ENCODE measurements at regions not wholly inside any gene's neighbourhood (a gene's known extent, or its start where the extent isn't known, plus 50 kb on each side); places are given as distances from the start of the nearest gene placed in this dataset.

- intact Hi-C loops (cut with DNase I) = no loop called here
- ATAC-seq (no peak), DNase-seq (ENCODE audit: low spot score) (no peak)
These were observed 1127.9 kb downstream of the VRK1 start for GRCh38 chr14:97924922-97925613.

- intact Hi-C loops (cut with DNase I) = no loop called here
- DNase-seq (ENCODE audit: low spot score) (no peak), ATAC-seq (no peak)
These were observed 1133.0 kb downstream of the VRK1 start for GRCh38 chr14:97930166-97930565.

GRCh38 chr14:97931273-97931672 lies 1134.1 kb downstream of the VRK1 start:
- intact Hi-C loops (cut with DNase I) = no loop called here
- no peak for DNase-seq (ENCODE audit: low spot score)

GRCh38 chr14:97942921-97943320 lies 1145.7 kb downstream of the VRK1 start:
- ATAC-seq (no peak), DNase-seq (ENCODE audit: low spot score) (no peak)
- intact Hi-C loops (cut with DNase I) = no loop called here

More at GRCh38 chr14:97931273-97931672, 1134.1 kb downstream of the VRK1 start:
- ATAC-seq = no peak

GRCh38 chr14:97943619-97944018 lies 1146.4 kb downstream of the VRK1 start:
- DNase-seq (ENCODE audit: low spot score) = no peak
- intact Hi-C loops (cut with DNase I) = no loop called here

GRCh38 chr14:97944380-97944779 lies 1147.2 kb downstream of the VRK1 start:
- intact Hi-C loops (cut with DNase I) = no loop called here

More at GRCh38 chr14:97943619-97944018, 1146.4 kb downstream of the VRK1 start:
- no peak for ATAC-seq

GRCh38 chr14:97945631-97946030 lies 1148.4 kb downstream of the VRK1 start:
- intact Hi-C loops (cut with DNase I) = no loop called here
- DNase-seq (ENCODE audit: low spot score) = no peak
- ATAC-seq = no peak

More at GRCh38 chr14:97944380-97944779, 1147.2 kb downstream of the VRK1 start:
- DNase-seq (ENCODE audit: low spot score) = no peak
- no peak for ATAC-seq

GRCh38 chr14:97946240-97946639 lies 1149.1 kb downstream of the VRK1 start:
- no peak for ATAC-seq
- intact Hi-C loops (cut with DNase I) = no loop called here
- DNase-seq (ENCODE audit: low spot score) = no peak

GRCh38 chr14:97946641-97947040 lies 1149.5 kb downstream of the VRK1 start:
- no peak for DNase-seq (ENCODE audit: low spot score)
- intact Hi-C loops (cut with DNase I) = no loop called here
- no peak for ATAC-seq

GRCh38 chr14:97948841-97949240 lies 1151.7 kb downstream of the VRK1 start:
- ATAC-seq = no peak
- intact Hi-C loops (cut with DNase I) = no loop called here
- no peak for DNase-seq (ENCODE audit: low spot score)

- DNase-seq (ENCODE audit: low spot score) (no peak), ATAC-seq (no peak)
- intact Hi-C loops (cut with DNase I) = no loop called here
These were observed 1159.6 kb downstream of the VRK1 start for GRCh38 chr14:97956581-97957340.

- no peak for ATAC-seq
- intact Hi-C loops (cut with DNase I) = no loop called here
- no peak for DNase-seq (ENCODE audit: low spot score)
These were observed 1162.1 kb downstream of the VRK1 start for GRCh38 chr14:97959251-97959650.

- ATAC-seq (no peak), DNase-seq (ENCODE audit: low spot score) (no peak)
- intact Hi-C loops (cut with DNase I) = no loop called here
These were observed 1163.3 kb downstream of the VRK1 start for GRCh38 chr14:97960436-97960835.

GRCh38 chr14:97970222-97970621 lies 1173.0 kb downstream of the VRK1 start:
- ATAC-seq (no peak), DNase-seq (ENCODE audit: low spot score) (no peak)
- intact Hi-C loops (cut with DNase I) = no loop called here

- ATAC-seq (no peak), DNase-seq (ENCODE audit: low spot score) (no peak)
- intact Hi-C loops (cut with DNase I) = no loop called here
These were observed 1178.0 kb downstream of the VRK1 start for GRCh38 chr14:97975216-97975615.

GRCh38 chr14:97975962-97976361 lies 1178.8 kb downstream of the VRK1 start:
- ATAC-seq = no peak
- intact Hi-C loops (cut with DNase I) = no loop called here
- DNase-seq (ENCODE audit: low spot score) = no peak

- DNase-seq (ENCODE audit: low spot score) (no peak), ATAC-seq (peak; percentile 8)
- intact Hi-C loops (cut with DNase I) = no loop called here
These were observed 1179.7 kb downstream of the VRK1 start for GRCh38 chr14:97976861-97977260.

- intact Hi-C loops (cut with DNase I) = no loop called here
- DNase-seq (ENCODE audit: low spot score) = peak; percentile 81
These were observed 1180.6 kb downstream of the VRK1 start for GRCh38 chr14:97977651-97978261.

GRCh38 chr14:97978341-97978740 lies 1181.2 kb downstream of the VRK1 start:
- peak; percentile 91 for ATAC-seq
- intact Hi-C loops (cut with DNase I) = no loop called here
- peak; percentile 84 for DNase-seq (ENCODE audit: low spot score)

More at GRCh38 chr14:97977651-97978261, 1180.6 kb downstream of the VRK1 start:
- ATAC-seq = peak; percentile 87

GRCh38 chr14:97993508-97994019 lies 1196.4 kb downstream of the VRK1 start:
- intact Hi-C loops (cut with DNase I) = no loop called here
- no peak for ATAC-seq
- DNase-seq (ENCODE audit: low spot score) = no peak
